ENCODE measurements at regions not wholly inside any gene's neighbourhood (a gene's known extent, or its start where the extent isn't known, plus 50 kb on each side); places are given as distances from the start of the nearest gene placed in this dataset.

DNA sequence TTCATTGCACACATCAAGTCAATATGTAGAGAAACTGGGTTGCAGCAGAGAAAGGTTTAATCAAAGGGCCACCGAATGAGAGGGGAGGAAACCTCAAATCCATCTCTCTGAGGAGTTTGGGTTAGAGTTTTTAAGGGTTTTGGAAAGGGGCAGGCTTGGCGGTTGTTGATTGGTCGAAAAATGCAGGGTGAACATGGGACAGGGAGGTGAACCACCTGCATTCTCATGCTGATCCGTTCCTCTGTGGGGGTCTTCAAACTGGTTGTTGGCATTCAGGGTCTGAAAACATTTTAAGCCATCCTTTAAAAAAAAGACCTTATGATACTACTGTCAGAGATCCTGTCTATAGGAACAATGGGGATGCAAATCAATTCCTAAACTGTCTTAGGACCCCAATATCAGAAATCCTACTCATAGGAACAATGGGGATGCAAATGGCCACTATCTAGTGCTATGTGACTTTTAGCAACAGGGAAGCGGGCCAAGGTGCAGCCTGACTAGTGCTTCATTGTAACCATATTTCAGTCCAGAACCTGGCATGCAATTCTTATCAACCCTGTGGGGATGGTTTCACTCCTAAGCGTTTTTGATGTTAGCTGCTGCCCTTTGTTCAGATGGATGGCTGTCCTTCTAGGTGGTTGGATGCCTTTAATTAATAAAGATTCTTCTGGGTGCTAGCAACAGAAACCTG is 120.1 kb upstream of the MGAT5 start:
- TF ChIP-seq, protein P1, sequence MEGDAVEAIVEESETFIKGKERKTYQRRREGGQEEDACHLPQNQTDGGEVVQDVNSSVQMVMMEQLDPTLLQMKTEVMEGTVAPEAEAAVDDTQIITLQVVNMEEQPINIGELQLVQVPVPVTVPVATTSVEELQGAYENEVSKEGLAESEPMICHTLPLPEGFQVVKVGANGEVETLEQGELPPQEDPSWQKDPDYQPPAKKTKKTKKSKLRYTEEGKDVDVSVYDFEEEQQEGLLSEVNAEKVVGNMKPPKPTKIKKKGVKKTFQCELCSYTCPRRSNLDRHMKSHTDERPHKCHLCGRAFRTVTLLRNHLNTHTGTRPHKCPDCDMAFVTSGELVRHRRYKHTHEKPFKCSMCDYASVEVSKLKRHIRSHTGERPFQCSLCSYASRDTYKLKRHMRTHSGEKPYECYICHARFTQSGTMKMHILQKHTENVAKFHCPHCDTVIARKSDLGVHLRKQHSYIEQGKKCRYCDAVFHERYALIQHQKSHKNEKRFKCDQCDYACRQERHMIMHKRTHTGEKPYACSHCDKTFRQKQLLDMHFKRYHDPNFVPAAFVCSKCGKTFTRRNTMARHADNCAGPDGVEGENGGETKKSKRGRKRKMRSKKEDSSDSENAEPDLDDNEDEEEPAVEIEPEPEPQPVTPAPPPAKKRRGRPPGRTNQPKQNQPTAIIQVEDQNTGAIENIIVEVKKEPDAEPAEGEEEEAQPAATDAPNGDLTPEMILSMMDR (conservative IDR thresholded peaks at IDR 0.05; ENCODE audit: low read depth, low read length), result no peak
- no peak for TF ChIP-seq EZH2 (IDR thresholded peaks at IDR 0.05; ENCODE audit: borderline replicate concordance, low read depth, low read length, poor library complexity, severe bottlenecking)

Data from A673 (cell line).